Right atrium auricular region (tissue), 2 donors: ENCODE measurements at regions not wholly inside any gene's neighbourhood (a gene's known extent, or its start where the extent isn't known, plus 50 kb on each side); places are given as distances from the start of the nearest gene placed in this dataset.

Experiments
- DNase-seq: peaks from one replicate; pipeline ENCODE4 v3.0.0-alpha.2; 2019; ENCODE audit warnings: low spot score
- H3K27ac ChIP-seq, 2 donors: fragments of 200-600 bp; sonication (generic); 1 replicate in 1 of 2; 2 replicates in 1 of 2; pipeline ENCODE4 v1.5.1; 2016 to 2019
- H3K27me3 ChIP-seq, 2 donors: fragments of 200-600 bp; sonication (generic); one replicate each; pipeline versions ENCODE4 v1.5.1 to v1.6.0; 2017 to 2019
- H3K36me3 ChIP-seq: fragments of 200-600 bp; sonication (generic); one replicate; pipeline ENCODE4 v1.5.1; 2016
- H3K4me1 ChIP-seq, 2 donors: fragments of 200-600 bp; sonication (generic); one replicate each; pipeline versions ENCODE4 v1.5.1 to v1.6.0; 2017 to 2019
- H3K4me3 ChIP-seq, 2 donors: fragments of 200-600 bp; sonication (generic); 1 replicate in 1 of 2; 2 replicates in 1 of 2; pipeline ENCODE4 v1.5.1; 2017 to 2019; ENCODE audit warnings: mild to moderate bottlenecking in 1 of 2, moderate library complexity in 1 of 2
- H3K9me3 ChIP-seq, 2 donors: fragments of 200-600 bp; sonication (generic); one replicate each; pipeline ENCODE4 v1.5.1; 2019
- CTCF ChIP-seq, 2 donors: fragments of 200-600 bp; sonication (generic); IDR thresholded peaks; one replicate each; pipeline ENCODE4 v1.5.1; 2019; ENCODE audit warnings: antibody characterized with exemption in 2 of 2

DNA sequence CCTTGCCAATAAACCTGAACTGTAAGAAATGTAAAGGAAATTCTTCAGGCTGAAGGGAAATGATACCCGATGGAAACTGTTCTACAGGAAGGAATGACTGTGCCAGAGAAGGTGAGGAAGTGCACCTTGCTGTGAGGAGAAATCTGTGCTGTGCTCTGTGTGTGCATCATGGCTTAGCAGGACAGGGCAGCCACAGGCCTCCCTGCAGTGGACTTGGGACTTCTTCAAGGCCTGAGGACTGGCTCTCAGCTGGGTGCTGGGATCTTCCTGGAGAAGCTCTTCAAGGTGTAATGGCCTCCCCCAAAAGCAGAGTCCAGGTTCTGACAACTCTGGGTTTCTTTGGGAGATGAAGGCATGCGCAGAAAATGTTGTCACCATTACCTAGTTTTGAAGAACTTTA lies 145.1 kb downstream of the UQCRFS1 start:
- Histone ChIP-seq H3K27ac (no peak overlapping the region), H3K9me3 (peaks cover 0 to 10% of the 10 kb centered on the region in 2 donors), H3K27me3 (no peaks in the 10 kb centered on the region), H3K36me3 (no peaks in the 10 kb centered on the region), H3K4me3 (no peak overlapping the region), H3K4me1 (no peaks in the 10 kb centered on the region)
- TF ChIP-seq CTCF (IDR thresholded peaks at IDR 0.05), result no peak
- no peak for DNase-seq

DNA sequence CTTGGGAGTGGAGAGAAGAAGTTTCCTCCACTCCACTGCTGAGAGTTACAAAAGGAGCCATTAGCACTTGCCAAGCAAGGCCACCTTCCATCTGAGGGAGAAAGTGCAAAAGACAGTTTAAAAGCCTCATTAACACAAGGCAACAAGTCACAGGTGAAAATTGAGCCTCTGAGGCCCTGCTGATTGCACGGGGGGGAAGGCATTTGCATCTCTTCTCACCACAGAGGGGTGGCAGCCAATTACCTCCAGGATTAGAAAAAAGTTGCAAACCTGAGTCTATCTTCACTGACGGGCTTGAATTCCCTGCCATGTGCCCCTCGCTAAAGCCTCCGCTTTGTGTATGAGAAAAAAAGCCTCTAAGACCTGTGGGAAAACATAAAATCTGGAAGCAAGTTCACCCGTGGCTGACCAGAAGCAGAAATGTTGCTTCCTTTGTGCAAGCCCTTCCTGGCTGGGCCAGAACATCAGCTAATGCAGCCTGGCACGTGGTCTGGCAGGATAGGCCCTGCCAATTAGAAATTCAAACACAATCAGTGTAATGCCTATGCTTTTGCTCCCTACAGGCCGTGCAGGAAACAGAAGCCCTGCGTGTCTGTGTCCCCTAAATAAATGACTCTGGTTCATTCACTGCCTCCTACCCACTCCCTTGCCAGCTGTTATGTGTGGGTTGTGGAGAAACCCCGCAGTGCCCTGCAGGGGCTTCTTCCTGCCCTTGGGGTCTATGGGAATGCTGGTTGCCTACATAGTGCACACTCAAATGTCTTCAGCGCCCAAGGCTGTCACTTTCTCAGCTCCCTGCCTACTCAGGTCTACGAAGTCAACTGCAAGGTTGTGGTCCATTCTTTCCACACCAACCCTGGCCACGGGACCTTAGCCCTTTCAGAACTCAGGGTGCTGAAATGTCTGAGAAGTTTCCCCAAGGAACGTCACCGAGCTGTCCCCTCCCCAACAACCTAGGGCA lies 150.2 kb downstream of the UQCRFS1 start:
- H3K9me3 ChIP-seq, result peaks cover 0 to 8% of the 10 kb centered on the region in 2 donors

GRCh38 chr19:29060813-29061364 lies 152.1 kb downstream of the UQCRFS1 start:
- Histone ChIP-seq H3K9me3 (no peaks in the 10 kb centered on the region), H3K4me1 (no peaks in the 10 kb centered on the region), H3K36me3 (no peaks in the 10 kb centered on the region), H3K4me3 (no peak overlapping the region), H3K27me3 (no peaks in the 10 kb centered on the region), H3K27ac (no peak overlapping the region)
- TF ChIP-seq CTCF (IDR thresholded peaks at IDR 0.05), result no peak
- DNase-seq, result no peak

More for the DNA sequence above, 150.2 kb downstream of the UQCRFS1 start:
- Histone ChIP-seq H3K27me3 (no peaks in the 10 kb centered on the region), H3K27ac (no peak overlapping the region), H3K36me3 (no peaks in the 10 kb centered on the region), H3K4me3 (no peak overlapping the region), H3K4me1 (no peaks in the 10 kb centered on the region)
- DNase-seq, result no peak
- TF ChIP-seq CTCF (IDR thresholded peaks at IDR 0.05), result no peak

DNA sequence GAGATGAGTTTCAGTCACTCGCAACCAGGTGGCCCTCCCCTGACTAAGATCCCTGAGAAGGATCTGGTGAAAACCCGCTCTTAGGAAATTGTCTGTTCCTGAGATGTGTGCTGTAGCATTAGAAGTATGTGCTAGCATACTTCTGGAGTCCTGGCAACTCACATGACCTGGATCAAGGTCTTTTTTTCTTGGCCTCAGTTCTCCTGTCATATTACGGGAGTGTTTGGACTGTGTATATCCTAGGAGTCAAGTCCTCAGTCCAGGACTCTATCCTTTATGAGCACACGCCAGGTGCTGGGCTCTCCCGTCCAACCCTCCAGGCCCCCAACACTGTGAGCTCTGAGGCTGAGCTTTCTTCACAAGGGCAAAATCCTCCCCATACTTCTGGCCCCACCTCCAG lies 156.4 kb downstream of the UQCRFS1 start:
- DNase-seq, result no peak
- no peak for TF ChIP-seq CTCF (IDR thresholded peaks at IDR 0.05)
- Histone ChIP-seq H3K27me3 (no peaks in the 10 kb centered on the region), H3K36me3 (no peaks in the 10 kb centered on the region), H3K9me3 (no peaks in the 10 kb centered on the region), H3K4me1 (no peaks in the 10 kb centered on the region), H3K4me3 (no peak overlapping the region), H3K27ac (no peak overlapping the region)

DNA sequence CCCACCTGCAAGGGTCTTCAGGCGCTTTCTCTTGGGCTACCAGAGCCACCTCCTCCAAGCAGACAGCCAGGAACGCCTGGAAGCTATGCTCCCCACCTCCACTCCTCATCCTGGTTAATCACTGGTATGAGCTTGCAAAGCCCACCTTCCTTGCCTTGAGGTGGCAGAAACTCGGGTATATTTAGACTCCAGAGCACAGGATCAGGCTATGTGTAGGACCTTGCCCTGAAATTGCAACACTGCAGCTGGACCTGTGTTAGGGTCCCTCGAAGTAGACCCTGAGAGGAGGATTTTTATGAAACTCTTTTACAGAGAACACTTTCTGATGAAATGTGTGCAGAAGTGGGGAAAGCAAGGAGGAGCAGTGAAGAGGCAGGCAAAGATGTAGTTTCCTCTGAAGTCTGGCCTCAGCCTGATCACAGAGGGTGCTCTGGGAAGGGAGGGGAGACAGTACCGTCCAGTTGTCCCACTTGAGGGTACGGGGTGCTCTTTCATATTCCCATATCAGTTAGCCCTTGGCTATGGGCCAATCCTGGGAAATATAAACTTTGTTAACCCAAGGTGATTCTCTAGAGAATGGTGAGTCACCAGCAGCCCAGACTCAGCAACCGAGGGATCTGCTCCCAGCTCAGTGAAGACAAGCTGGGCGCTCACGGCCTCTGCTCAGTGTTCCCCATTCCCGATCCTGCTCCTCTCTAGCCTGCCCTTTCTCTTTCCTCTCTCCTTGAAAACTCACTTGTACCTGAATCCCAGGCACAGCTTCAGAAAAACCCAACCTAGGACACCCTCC lies 157.9 kb downstream of the UQCRFS1 start:
- H3K4me1 ChIP-seq, result no peaks in the 10 kb centered on the region
- H3K27ac ChIP-seq, result no peak overlapping the region
- no peaks in the 10 kb centered on the region for H3K27me3 ChIP-seq
- H3K4me3 ChIP-seq, result no peak overlapping the region
- no peak for DNase-seq
- no peak for TF ChIP-seq CTCF (IDR thresholded peaks at IDR 0.05)
- no peaks in the 10 kb centered on the region for H3K9me3 ChIP-seq
- H3K36me3 ChIP-seq, result no peaks in the 10 kb centered on the region
